HepG2 (cell line): ENCODE measurements at regions not wholly inside any gene's neighbourhood (a gene's known extent, or its start where the extent isn't known, plus 50 kb on each side); places are given as distances from the start of the nearest gene placed in this dataset.

Experiments
- ATAC-seq: fragments of 200-7000 bp; cut with Tn5 transposase; 3 replicates; pipeline ENCODE4 v1.9.1; 2020; ENCODE audit warnings: mild to moderate bottlenecking, moderate library complexity
- BruUV-seq: library from RNA; stranded (reverse); fragments of 400-500 nt; replicated peaks from 2 replicates; lab custom pipeline; 2021; lab: Mats Ljungman, UMichigan
- CTCF ChIA-PET: fragments of 300-600 bp; formaldehyde crosslinking; extraction: SDS; loops from one replicate; lab custom pipeline; 2021; ENCODE audit warnings: low total read pairs, inconsistent platforms, low intra/inter-chr PET ratio; lab: Yijun Ruan, JAX
- POLR2A ChIA-PET: fragments of 350-600 bp; sonication (Branson Sonifier 250); formaldehyde crosslinking; loops from one replicate; lab custom pipeline; 2020; ENCODE audit warnings: antibody characterized with exemption, inconsistent platforms; lab: Yijun Ruan, JAX
- DNase-seq: peaks from one replicate; pipeline ENCODE4 v3.0.0-alpha.2; 2015; ENCODE audit warnings: low spot score
- FAIRE-seq: peaks from 3 replicates; lab custom pipeline; 2011; peaks lifted over from hg19 to GRCh38; lab: Jason Lieb, UNC
- H2AFZ ChIP-seq: one replicate; pipeline ENCODE4 v1.6.1; 2011; ENCODE audit warnings: low read length, inconsistent platforms
- H3K27ac ChIP-seq: fragments of 300-600 bp; 3 replicates; pipeline ENCODE4 v1.8.0; 2011; ENCODE audit warnings: mixed run types, mild to moderate bottlenecking, mixed read lengths, low read length, inconsistent platforms; ENCODE audit not compliant: insufficient read depth; ENCODE audit errors: extremely low read length
- H3K27me3 ChIP-seq, 2 experiments: fragments of 200-600 bp in 1 of 2; 2 replicates in 1 of 2; 3 replicates in 1 of 2; pipeline versions ENCODE4 v1.6.0 to v1.8.0; 2011; ENCODE audit warnings: low read length in 2 of 2, mild to moderate bottlenecking in 2 of 2, moderate library complexity in 2 of 2, inconsistent platforms in 1 of 2; ENCODE audit not compliant: insufficient read depth in 2 of 2, control insufficient read depth in 1 of 2
- H3K36me3 ChIP-seq, 2 experiments: fragments of 200-600 bp in 1 of 2; replicated peaks in 1 of 2; 2 replicates in 1 of 2; 3 replicates in 1 of 2; pipeline versions ENCODE4 v1.5.1 to v1.8.0; 2011; ENCODE audit warnings: low read length in 2 of 2, inconsistent platforms in 1 of 2; ENCODE audit not compliant: insufficient read depth in 2 of 2, control insufficient read depth in 1 of 2
- H3K4me1 ChIP-seq: 2 replicates; pipeline ENCODE4 v1.5.1; 2012; ENCODE audit warnings: low read length, inconsistent platforms; ENCODE audit not compliant: insufficient read depth
- H3K4me2 ChIP-seq: 2 replicates; pipeline ENCODE4 v1.6.0; 2011; ENCODE audit warnings: low read depth, low read length, inconsistent platforms
- H3K4me3 ChIP-seq, 3 experiments: fragments of 200-600 bp in 1 of 3; sonication (generic), shearing (Covaris generic) in 1 of 3; replicated peaks in 1 of 3; 2 replicates each; pipeline ENCODE4 v1.5.1; 2011 to 2016; ENCODE audit warnings: low read length in 3 of 3, inconsistent platforms in 2 of 3, low read depth in 2 of 3, mild to moderate bottlenecking in 2 of 3, control low read depth in 1 of 3, mixed read lengths in 1 of 3; ENCODE audit not compliant: insufficient read depth in 1 of 3
- H3K79me2 ChIP-seq: one replicate; pipeline ENCODE4 v1.6.1; 2011; ENCODE audit warnings: low read length, inconsistent platforms; ENCODE audit not compliant: insufficient read depth
- H3K9ac ChIP-seq: 2 replicates; pipeline ENCODE4 v1.6.0; 2011; ENCODE audit warnings: mild to moderate bottlenecking, low read depth, low read length, inconsistent platforms; ENCODE audit not compliant: insufficient read depth
- H3K9me3 ChIP-seq: 2 replicates; pipeline ENCODE4 v1.5.1; 2012; ENCODE audit warnings: mild to moderate bottlenecking, low read length
- H4K20me1 ChIP-seq: 2 replicates; pipeline ENCODE4 v1.6.0; 2011; ENCODE audit warnings: inconsistent platforms, mild to moderate bottlenecking, low read length, moderate library complexity; ENCODE audit not compliant: insufficient read depth
- HOXA5 ChIP-seq: sonication (generic); formaldehyde crosslinking; IDR thresholded peaks from 2 replicates; pipeline ENCODE4 v1.4.0; 2020; ENCODE audit warnings: missing genetic modification reagents
- HOXA7 ChIP-seq: sonication (generic); formaldehyde crosslinking; IDR thresholded peaks from 2 replicates; pipeline ENCODE4 v1.8.1; 2022; ENCODE audit warnings: mild to moderate bottlenecking, missing genetic modification reagents, moderate library complexity
- MAFK ChIP-seq, 2 experiments: IDR thresholded peaks in 1 of 2; conservative IDR thresholded peaks in 1 of 2; 2 replicates each; pipeline ENCODE4 v1.6.1; 2011; ENCODE audit warnings: improper control_type of control experiment in 2 of 2, low read length in 2 of 2
- REPIN1 ChIP-seq: sonication (generic); formaldehyde crosslinking; IDR thresholded peaks from 2 replicates; pipeline ENCODE4 v1.8.0; 2022; ENCODE audit warnings: missing genetic modification reagents, low read depth, mild to moderate bottlenecking, borderline replicate concordance
- in situ Hi-C: cut with HindIII; loops from 2 replicates; pipeline ENCODE4 v1.10.0; 2017; ENCODE audit warnings: low pct_unique_long_range_greater_than_20kb; ENCODE audit not compliant: extremely low pct_ligation_motif_present
- intact Hi-C: fragments of 100-400 bp; cut with micrococcal nuclease; formaldehyde crosslinking; loops from one replicate; pipeline ENCODE4 v1.10.0; 2022; ENCODE audit not compliant: unreplicated experiment

GRCh38 chr12:83945871-83946270 lies 966.7 kb downstream of the SLC6A15 start:
- DNase-seq: peak; percentile 2
- no TSS peak for BruUV-seq
- POLR2A ChIA-PET: no interaction called here

GRCh38 chr12:83939718-83940117 lies 972.9 kb downstream of the SLC6A15 start:
- no peak overlapping the region for H2AFZ ChIP-seq
- ATAC-seq: no peak
- no TSS peak for BruUV-seq
- H3K9me3 ChIP-seq: no peaks in the 10 kb centered on the region
- no peaks in the 10 kb centered on the region for H3K36me3 ChIP-seq
- H3K27ac ChIP-seq: no peak overlapping the region
- ChIA-PET POLR2A (no interaction called here), CTCF (no interaction called here)
- no peak overlapping the region for H3K4me2 ChIP-seq
- no peak for FAIRE-seq
- H3K4me3 ChIP-seq: no peak overlapping the region
- in situ Hi-C loops (no loop called here), intact Hi-C loops (no loop called here)
- no peak for TF ChIP-seq HOXA7
- peak; percentile 46 to 70; a peak in 3 of 4 replicates for TF ChIP-seq MAFK (conservative IDR thresholded peaks at IDR 0.05 in 1 of 2, IDR thresholded peaks at IDR 0.05 in 1 of 2; ENCODE audit: low read length in 2 of 2)
- H4K20me1 ChIP-seq: no peaks in the 10 kb centered on the region
- no peak for DNase-seq
- no peak overlapping the region for H3K9ac ChIP-seq
- no peaks in the 10 kb centered on the region for H3K4me1 ChIP-seq
- H3K27me3 ChIP-seq: no peaks in the 10 kb centered on the region
- no peaks in the 10 kb centered on the region for H3K79me2 ChIP-seq

More at GRCh38 chr12:83945871-83946270, 966.7 kb downstream of the SLC6A15 start:
- CTCF ChIA-PET: no interaction called here
- Histone ChIP-seq H3K27me3 (no peaks in the 10 kb centered on the region), H4K20me1 (no peaks in the 10 kb centered on the region), H3K4me1 (no peaks in the 10 kb centered on the region), H3K79me2 (no peaks in the 10 kb centered on the region), H3K9me3 (no peaks in the 10 kb centered on the region), H3K4me2 (no peak overlapping the region), H3K27ac (no peak overlapping the region), H2AFZ (no peak overlapping the region), H3K4me3 (no peak overlapping the region), H3K36me3 (no peaks in the 10 kb centered on the region), H3K9ac (no peak overlapping the region)
- FAIRE-seq: no peak
- ATAC-seq: no peak
- in situ Hi-C loops (no loop called here), intact Hi-C loops (no loop called here)
- TF ChIP-seq REPIN1 (CRISPR knock-in tag) (no peak), HOXA5 (CRISPR knock-in tag) (no peak)
